ENCODE measurements at regions not wholly inside any gene's neighbourhood (a gene's known extent, or its start where the extent isn't known, plus 50 kb on each side); places are given as distances from the start of the nearest gene placed in this dataset.

DNA sequence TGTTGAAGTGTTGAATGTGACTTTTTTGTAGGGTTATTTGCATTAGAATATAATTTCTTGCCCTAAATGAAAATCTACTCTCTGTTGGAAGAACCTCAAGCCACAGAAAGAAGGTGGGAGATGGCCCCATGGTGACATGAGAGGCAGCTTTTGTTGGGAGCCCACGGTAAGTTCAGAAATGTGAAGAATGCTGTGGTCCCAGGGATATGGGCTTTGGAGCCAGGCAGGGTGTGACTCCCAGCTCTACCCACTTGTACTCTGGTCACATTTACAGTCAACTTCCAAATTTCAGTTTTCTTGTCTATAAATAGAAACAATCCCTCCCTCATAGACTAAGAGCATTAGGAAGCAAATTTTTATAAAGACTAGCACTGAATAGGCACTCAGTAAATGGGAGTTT is 177.8 kb downstream of the RAB28 start:
- peaks cover 9 to 34% of the 10 kb centered on the region in 2 donors for H3K9me3 ChIP-seq (replicated peaks in 1 of 2; ENCODE audit: control insufficient read depth in 1 of 2, insufficient read depth in 1 of 2, low read length in 2 of 2)
- Mint-ChIP-seq H3K9me3 (peaks cover 12 to 28% (median 24%) of the 10 kb centered on the region in 7 donors), H3K4me1 (no peaks in the 10 kb centered on the region), H3K27ac (no peak overlapping the region), H3K4me3 (no peak overlapping the region), H3K36me3 (no peaks in the 10 kb centered on the region), H3K27me3 (ENCODE audit: low read depth in 3 of 3) (peaks cover 0 to 2% (median 1%) of the 10 kb centered on the region in 3 donors)
- no peaks in the 10 kb centered on the region for H3K4me1 ChIP-seq (ENCODE audit: control insufficient read depth in 1 of 2, insufficient read depth in 2 of 2, low read length in 2 of 2)
- no peak for DNase-seq
- H3K4me3 ChIP-seq (replicated peaks in 1 of 3; ENCODE audit: low read depth in 2 of 3, low read length in 3 of 3): no peak overlapping the region
- no peaks in the 10 kb centered on the region for H3K79me2 ChIP-seq (ENCODE audit: insufficient read depth, low read length)
- no peak overlapping the region for H3K9ac ChIP-seq (ENCODE audit: insufficient read depth, low read length, poor library complexity, severe bottlenecking)
- H3K4me2 ChIP-seq (replicated peaks; ENCODE audit: extremely low read depth, low read length, poor library complexity, severe bottlenecking): no peak overlapping the region
- no peaks in the 10 kb centered on the region for H3K27me3 ChIP-seq (ENCODE audit: control insufficient read depth in 2 of 2, insufficient read depth in 2 of 2, low read length in 2 of 2)
- no peak overlapping the region for H2AFZ ChIP-seq (ENCODE audit: insufficient read depth, low read depth, low read length, poor library complexity, severe bottlenecking)
- H3K27ac ChIP-seq (ENCODE audit: low read depth in 1 of 2, low read length in 2 of 2): no peak overlapping the region
- no CpG with 5 or more reads among the region's 1 CpG for WGBS (ENCODE audit: insufficient coverage)
- no peaks in the 10 kb centered on the region for H4K20me1 ChIP-seq (ENCODE audit: insufficient read depth, low read length)
- TF ChIP-seq, protein P1, sequence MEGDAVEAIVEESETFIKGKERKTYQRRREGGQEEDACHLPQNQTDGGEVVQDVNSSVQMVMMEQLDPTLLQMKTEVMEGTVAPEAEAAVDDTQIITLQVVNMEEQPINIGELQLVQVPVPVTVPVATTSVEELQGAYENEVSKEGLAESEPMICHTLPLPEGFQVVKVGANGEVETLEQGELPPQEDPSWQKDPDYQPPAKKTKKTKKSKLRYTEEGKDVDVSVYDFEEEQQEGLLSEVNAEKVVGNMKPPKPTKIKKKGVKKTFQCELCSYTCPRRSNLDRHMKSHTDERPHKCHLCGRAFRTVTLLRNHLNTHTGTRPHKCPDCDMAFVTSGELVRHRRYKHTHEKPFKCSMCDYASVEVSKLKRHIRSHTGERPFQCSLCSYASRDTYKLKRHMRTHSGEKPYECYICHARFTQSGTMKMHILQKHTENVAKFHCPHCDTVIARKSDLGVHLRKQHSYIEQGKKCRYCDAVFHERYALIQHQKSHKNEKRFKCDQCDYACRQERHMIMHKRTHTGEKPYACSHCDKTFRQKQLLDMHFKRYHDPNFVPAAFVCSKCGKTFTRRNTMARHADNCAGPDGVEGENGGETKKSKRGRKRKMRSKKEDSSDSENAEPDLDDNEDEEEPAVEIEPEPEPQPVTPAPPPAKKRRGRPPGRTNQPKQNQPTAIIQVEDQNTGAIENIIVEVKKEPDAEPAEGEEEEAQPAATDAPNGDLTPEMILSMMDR (IDR thresholded peaks at IDR 0.05): no peak
- H3K36me3 ChIP-seq (replicated peaks in 1 of 2; ENCODE audit: control insufficient read depth in 1 of 2, insufficient read depth in 2 of 2, low read length in 2 of 2): no peaks in the 10 kb centered on the region
- intact Hi-C loops (cut with micrococcal nuclease): no loop called here

DNA sequence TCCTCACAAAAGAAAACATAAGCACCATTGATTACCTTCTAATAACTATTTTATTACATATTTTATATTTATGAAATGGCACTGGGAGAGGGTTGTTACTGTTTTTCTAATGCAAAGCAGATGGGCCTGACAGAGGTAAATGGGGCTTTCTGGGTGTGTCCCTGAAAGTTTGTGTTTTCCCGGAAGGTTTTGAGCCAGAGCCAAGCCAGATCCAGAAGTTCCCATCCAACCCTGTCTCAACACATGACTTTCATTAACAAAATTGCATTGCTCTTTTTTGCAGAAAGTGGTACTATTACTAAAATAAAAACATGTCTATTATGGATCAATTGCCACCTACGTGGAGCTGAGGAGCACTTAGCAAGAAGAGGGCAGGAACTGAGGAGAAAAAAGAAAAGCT is 181.3 kb downstream of the RAB28 start:
- DNase-seq: no peak
- Mint-ChIP-seq H3K4me1 (no peaks in the 10 kb centered on the region), H3K36me3 (no peaks in the 10 kb centered on the region)

More for the DNA sequence above, 181.3 kb downstream of the RAB28 start:
- Histone ChIP-seq H3K27me3 (ENCODE audit: control insufficient read depth in 2 of 2, insufficient read depth in 2 of 2, low read length in 2 of 2) (no peaks in the 10 kb centered on the region), H3K4me3 (replicated peaks in 1 of 3; ENCODE audit: low read depth in 2 of 3, low read length in 3 of 3) (no peak overlapping the region), H4K20me1 (ENCODE audit: insufficient read depth, low read length) (no peaks in the 10 kb centered on the region), H3K9me3 (replicated peaks in 1 of 2; ENCODE audit: control insufficient read depth in 1 of 2, insufficient read depth in 1 of 2, low read length in 2 of 2) (peaks cover 39 to 48% of the 10 kb centered on the region in 2 donors), H3K9ac (ENCODE audit: insufficient read depth, low read length, poor library complexity, severe bottlenecking) (no peak overlapping the region), H3K4me2 (replicated peaks; ENCODE audit: extremely low read depth, low read length, poor library complexity, severe bottlenecking) (no peak overlapping the region), H3K4me1 (ENCODE audit: control insufficient read depth in 1 of 2, insufficient read depth in 2 of 2, low read length in 2 of 2) (no peaks in the 10 kb centered on the region), H3K36me3 (replicated peaks in 1 of 2; ENCODE audit: control insufficient read depth in 1 of 2, insufficient read depth in 2 of 2, low read length in 2 of 2) (no peaks in the 10 kb centered on the region), H3K27ac (ENCODE audit: low read depth in 1 of 2, low read length in 2 of 2) (no peak overlapping the region), H2AFZ (ENCODE audit: insufficient read depth, low read depth, low read length, poor library complexity, severe bottlenecking) (no peak overlapping the region), H3K79me2 (ENCODE audit: insufficient read depth, low read length) (no peaks in the 10 kb centered on the region)
- H3K27me3 Mint-ChIP-seq (ENCODE audit: low read depth in 3 of 3): peaks cover 0 to 2% (median 1%) of the 10 kb centered on the region in 3 donors
- WGBS (ENCODE audit: insufficient coverage): 100% methylated on average over 1 of the region's 2 CpGs
- H3K4me3 Mint-ChIP-seq: no peak overlapping the region
- peaks cover 29 to 48% (median 33%) of the 10 kb centered on the region in 7 donors for H3K9me3 Mint-ChIP-seq
- intact Hi-C loops (cut with micrococcal nuclease): no loop called here
- TF ChIP-seq, protein P1 (IDR thresholded peaks at IDR 0.05): no peak
- H3K27ac Mint-ChIP-seq: no peak overlapping the region
